ENCODE measurements at regions not wholly inside any gene's neighbourhood (a gene's known extent, or its start where the extent isn't known, plus 50 kb on each side); places are given as distances from the start of the nearest gene placed in this dataset.

- DNase-seq: no peak
Measured at GRCh38 chr6:11290027-11290426, 57.6 kb upstream of the NEDD9 start.

- no peak for DNase-seq
Measured at GRCh38 chr6:11288065-11288464, 55.6 kb upstream of the NEDD9 start.

- DNase-seq: no peak
Measured at GRCh38 chr6:11284996-11285395, 52.5 kb upstream of the NEDD9 start.

GRCh38 chr6:11283629-11284028 is 51.2 kb upstream of the NEDD9 start:
- no peak for DNase-seq

- DNase-seq: no peak
Measured at GRCh38 chr6:11282875-11283274, 50.4 kb upstream of the NEDD9 start.

All from activated T-cell treated with anti-CD3 and anti-CD28 coated beads for 4 hours (primary cell).